DMS153 (cell line): ENCODE measurements at regions not wholly inside any gene's neighbourhood (a gene's known extent, or its start where the extent isn't known, plus 50 kb on each side); places are given as distances from the start of the nearest gene placed in this dataset.
"Not testable (repeated sequence)": the region's sequence is repeated elsewhere in the genome, so short reads cannot be mapped to it uniquely, and the experiment has no call there.

Source experiments
- DNase-seq: peaks from one replicate; lab custom pipeline; 2025; lab: John Stamatoyannopoulos, UW

- DNase-seq: no peak
Measured at GRCh38 chrX:42290608-42291007, 367.3 kb upstream of the CASK start.

DNA sequence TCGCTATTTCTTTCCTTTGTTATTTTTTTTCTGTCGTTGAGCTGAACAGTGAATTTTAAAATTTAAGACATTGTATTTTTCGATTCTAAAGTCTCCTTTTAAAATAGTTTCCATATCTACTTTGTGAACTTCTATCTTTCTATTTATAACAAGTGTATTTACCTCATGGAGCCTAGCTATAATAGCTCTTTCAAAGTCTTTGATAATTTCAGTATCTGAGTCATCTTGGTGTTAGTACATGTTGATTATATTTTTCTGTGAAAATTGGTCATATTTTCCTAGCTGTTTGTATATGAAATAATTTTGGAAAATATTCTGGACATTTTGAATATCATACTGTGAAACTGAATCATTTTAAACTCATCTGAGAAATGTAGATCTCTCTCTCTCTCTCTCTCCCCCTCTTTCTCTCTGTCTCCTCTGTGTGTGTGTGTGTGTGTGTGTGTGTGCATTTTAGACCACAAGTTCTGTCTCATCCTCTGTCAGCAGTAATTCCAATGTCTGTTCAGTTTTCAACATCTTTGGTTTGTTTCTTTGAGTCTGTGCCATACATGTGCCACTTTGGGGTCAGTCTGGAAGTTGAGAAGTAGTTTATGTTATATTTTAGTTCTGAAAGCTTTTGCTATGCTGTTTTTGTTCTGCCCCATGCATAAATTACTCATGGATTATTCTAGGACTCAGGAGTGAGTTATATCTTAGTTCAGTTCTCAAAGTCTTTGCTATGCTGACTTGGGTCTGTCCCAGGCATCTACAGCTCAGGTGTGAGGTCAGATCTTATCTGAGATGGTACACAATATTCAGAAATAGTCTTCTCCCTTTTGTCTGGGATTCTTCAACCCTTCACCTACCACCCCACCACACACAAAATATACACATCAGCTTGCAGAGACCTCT is 366.4 kb upstream of the CASK start:
- no peak for DNase-seq

DNA sequence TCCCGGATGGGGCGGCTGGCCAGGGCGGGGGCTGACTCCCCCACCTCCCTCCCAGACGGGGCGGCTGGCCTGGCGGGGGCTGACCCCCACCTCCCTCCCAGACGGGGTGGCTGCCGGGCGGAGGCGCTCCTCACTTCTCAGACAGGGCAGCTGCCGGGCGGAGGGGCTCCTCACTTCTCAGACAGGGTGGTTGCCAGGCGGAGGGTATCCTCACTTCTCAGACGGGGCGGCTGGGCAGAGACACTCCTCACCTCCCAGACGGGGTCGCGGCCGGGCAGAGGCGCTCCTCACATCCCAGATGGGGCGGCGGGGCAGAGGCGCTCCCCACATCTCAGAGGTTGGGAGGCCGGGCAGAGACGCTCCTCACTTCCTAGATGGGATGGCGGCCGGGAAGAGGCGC is 362.3 kb upstream of the CASK start:
- DNase-seq: not testable (repeated sequence)

DNA sequence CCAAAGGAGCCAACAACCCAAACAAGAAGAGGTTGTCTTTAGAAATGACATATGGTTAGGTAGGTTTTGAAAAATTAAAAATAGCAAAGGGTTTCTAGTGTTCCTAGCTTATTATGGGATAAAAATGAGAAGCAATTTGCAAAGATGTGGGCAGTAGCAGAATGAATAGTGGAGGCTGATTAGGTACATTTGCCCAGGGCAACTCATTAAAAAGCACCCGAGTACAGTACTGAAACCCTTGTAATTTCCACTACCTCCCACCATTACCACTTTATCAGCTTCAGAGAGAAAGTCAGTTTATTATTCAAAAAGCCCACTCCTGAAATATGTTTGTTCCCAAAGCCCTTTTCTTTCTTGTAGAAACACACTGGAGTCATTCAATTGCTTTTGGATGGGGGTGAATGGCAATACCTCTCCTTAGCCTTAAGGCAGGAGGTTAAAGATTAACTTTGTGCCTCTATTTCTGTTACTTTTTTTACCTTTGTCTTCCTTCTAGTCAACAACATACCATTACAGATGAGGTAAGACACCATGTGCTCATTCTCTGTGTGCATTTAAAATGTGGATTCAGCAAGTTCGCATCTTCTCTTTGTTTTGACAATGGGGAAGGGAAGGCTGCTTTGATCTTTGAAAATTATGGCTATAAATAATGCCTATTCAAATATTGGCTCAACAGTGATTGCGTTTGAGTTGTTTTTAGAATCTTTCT is 353.8 kb upstream of the CASK start:
- no peak for DNase-seq

DNA sequence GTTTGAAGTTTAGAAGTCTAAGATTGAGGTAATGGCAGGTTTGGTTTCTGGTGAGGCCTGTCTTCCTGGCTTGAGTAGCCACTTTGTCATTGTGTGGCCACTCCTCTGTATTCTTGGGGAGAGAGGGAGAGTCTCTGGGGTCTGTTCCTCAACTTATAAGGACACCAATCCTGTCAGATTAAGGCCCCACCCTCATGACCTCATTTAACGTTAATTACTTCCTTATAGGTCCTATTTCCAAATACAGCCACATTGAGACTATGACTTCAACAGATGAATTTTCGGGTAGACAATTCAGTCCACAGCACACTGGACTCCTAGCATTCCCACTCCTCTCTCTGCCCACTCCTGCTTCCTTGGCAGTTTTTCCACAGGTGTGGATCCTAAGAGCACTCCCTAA is 350.8 kb upstream of the CASK start:
- DNase-seq: no peak

DNA sequence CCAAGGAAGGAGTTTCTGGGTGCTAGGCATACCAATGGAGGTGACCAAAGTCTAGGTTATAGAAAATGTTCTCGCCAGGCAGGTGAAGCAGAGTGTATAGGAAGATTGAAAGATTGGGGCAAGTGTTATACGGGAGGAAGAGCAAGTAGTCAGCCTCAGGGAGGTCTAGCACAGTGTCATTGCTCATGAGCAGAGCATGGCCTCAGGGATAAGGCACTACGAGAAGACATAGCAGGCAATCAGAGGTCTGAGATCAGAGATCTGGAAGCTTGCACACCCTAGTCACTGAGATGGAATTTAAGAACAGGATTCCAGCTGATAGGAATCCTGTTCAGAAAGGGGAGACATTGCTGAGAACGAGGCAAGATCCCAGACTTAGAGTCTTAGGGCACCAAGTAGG is 350.0 kb upstream of the CASK start:
- no peak for DNase-seq

- DNase-seq: no peak
Measured at GRCh38 chrX:42269186-42269585, 345.8 kb upstream of the CASK start.

DNA sequence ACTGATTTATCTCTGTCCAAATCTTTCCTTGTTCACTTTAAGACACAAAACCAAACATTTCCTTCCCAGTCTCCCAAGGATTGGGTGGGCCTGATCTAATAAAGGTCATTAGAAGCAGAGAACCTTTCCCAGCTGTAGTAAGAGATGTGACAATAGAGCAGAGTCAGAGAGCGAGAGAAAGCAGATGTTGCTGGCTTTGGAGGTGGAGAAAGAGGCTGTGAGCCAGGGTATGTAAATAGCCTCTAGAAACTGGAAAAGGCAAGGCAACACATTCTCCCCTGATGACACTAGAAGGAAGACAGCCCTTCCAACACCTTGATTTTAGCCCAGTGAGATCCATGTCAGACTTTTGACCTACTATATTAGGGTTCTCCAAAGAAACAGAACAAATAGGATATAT is 337.5 kb upstream of the CASK start:
- DNase-seq: no peak

DNA sequence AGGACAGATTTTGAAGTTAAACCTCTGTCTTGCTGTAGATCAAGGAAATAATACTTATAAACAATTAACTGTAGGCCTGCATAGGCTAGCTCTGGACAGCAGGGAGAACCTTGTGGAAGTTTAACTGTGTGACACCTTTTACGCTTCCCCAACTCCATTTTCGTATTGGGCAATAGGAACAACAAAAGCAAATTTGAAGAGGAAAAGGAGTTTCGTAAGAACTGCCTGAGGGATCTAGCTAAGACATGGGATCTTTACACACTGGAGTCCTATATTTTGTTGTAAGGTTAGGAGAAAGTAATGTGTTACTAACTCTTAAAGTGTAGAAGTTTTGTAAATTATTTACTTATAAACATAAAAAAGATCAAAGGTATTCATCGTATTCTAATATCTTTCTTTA is 324.9 kb upstream of the CASK start:
- DNase-seq: no peak

GRCh38 chrX:42247241-42247640 is 323.9 kb upstream of the CASK start:
- no peak for DNase-seq

DNA sequence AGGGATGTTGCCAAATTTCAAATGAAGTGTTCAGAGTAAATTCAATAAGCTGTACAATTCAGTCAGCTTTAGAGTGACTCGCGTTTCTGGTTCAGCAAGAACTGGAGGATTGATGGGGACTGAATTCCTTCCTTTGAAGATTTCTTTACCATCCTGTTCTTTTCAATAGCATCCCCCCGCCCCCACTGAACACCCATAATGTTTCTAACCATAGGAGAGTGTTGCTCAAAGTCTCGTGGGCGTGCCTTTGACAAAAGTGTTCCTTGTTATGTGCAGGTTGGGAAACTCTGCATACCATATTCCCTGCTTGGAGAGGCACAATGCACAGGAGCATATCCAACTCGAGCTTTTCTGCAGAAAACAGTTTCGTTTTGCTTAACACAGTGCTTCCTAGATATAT is 323.5 kb upstream of the CASK start:
- no peak for DNase-seq

GRCh38 chrX:42242004-42242403 is 318.6 kb upstream of the CASK start:
- no peak for DNase-seq

DNA sequence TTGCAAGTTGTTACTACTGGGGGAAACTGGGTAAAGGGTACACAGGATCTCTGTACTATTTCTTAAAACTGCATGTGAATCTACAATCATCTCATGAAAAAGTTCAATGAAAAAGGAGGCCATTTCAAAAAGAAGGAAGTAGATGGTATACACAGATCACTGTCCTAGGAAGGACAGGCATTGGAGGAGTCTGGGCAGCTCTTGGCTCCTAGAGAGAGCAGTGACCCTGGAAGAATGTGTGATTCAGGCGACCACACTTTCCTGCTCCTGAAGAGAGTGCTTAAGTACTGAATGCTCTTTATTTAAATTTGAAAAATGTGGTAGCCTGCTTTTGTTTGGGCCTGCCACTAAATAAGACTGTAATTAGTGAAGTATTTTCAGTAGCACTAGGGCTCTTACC is 318.1 kb upstream of the CASK start:
- DNase-seq: no peak

GRCh38 chrX:42237956-42238355 is 314.6 kb upstream of the CASK start:
- DNase-seq: no peak

DNA sequence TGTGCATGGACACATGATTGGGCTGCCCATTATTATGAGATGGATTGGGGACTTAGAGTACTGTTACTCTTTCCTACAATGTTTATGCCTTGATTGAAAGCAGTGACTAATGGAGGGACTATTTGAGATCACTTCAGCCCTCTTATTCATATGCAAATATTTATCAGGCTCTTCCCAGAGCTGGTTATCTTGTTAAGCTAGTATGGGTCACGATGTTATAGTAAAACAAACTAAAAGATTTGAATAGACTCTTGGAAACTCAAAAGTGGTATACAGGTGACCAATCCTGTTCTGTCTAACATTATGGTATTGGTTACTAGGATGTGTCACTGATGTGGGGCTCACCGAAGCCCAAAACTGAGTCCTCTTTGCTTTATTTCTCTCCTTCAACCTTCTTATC is 306.2 kb upstream of the CASK start:
- DNase-seq: no peak

- no peak for DNase-seq
Measured at GRCh38 chrX:42220666-42221065, 297.3 kb upstream of the CASK start.

DNA sequence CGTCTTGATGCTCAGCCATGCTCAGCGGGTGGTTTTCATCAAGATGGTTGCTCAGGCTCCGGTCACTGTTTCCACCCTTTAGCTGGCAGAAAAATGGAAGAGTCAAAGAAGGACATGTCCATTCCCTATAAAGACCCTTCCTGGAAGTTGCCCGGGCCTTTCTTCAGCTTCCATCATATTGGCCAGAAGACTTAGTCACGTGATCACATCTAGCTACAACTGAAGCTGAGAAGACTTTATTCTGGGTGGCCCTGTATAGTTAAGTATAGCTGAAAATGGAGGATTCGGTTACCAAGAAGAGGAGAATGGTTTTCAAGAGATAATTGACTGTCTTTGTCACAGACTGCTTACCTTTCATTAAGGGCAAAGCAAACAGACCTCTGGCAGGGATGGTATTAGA is 296.7 kb upstream of the CASK start:
- peak; percentile 64 for DNase-seq

DNA sequence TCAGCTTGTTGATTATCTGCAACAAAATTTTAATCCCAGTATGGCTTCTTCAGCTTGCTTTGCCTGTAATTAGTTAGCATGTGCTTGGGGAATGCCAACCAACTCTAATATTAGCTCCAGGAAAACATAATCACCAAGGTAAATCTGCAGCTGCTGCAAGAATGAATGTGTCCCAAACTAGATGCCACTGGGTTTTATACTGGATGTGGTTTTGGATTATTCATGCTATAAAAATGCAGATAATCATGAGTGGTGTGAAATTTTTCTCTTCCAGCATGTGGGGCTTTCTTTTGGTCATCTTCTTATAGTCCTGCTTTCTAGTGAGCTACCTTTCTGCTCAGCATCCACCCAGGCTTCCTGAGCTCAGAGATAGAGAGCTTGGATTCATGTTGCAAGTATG is 295.9 kb upstream of the CASK start:
- no peak for DNase-seq

DNA sequence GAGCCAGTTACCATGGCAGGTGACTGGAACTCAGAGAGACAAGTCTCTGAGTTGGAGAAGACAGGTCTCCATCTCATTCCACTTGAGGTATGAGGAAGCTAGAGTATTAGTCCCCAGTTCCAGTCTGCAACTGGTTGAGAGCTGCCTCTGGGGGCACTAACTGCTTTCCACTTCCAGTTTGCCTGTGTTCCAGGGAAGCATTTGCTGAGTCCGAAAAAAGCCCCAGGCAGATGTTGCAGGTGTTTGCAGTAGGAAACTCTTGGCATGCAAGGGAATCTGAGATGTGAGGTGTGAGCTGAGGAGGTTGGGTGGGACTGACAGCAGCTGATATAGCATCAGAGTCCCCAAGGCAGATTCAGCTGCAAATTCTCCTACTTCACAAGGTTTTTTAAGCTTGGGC is 272.2 kb upstream of the CASK start:
- DNase-seq: no peak

DNA sequence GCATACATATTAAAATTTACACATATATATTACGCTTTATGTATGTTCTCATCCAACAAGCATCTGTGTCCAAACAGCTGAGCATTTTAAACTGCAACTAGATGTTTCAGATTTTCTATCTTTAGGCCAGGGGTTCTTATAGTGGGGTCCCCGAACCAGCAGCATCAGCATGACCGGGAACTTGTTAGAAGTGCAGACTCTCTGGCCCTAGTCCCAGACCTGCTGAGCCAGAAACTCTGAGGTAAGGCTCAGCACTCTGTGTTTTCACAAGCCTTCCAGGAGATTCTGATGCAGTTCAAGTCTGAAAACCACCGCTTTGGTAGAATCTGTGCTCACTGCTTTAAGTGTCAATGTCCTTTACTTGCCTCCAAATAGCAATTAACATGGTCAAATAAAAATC is 266.2 kb upstream of the CASK start:
- DNase-seq: no peak

GRCh38 chrX:42188730-42189129 is 265.4 kb upstream of the CASK start:
- DNase-seq: no peak

- DNase-seq: no peak
Measured at GRCh38 chrX:42176789-42177188, 253.4 kb upstream of the CASK start.

- DNase-seq: no peak
Measured at GRCh38 chrX:42175843-42176242, 252.5 kb upstream of the CASK start.

DNA sequence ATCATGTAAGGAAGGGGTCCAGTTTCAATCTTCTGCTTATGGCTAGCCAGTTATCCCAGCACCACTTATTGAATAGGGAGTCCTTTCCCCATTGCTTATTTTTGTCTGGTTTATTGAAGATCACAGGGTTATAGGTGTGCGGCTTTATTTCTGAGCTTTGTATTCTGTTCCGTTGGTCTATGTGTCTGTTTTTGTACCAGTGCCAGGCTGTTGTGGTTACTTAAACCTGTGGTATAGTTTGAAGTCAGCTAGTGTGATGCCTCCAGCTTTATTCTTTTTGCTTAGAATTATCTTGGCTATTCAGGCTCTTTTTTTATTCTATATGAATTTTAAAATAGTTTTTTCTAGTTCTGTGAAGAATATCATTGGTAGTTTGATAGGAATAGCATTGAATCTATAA is 234.6 kb upstream of the CASK start:
- DNase-seq: not testable (repeated sequence)
